HCT116 (cell line): ENCODE measurements at regions not wholly inside any gene's neighbourhood (a gene's known extent, or its start where the extent isn't known, plus 50 kb on each side); places are given as distances from the start of the nearest gene placed in this dataset.

Experiments used
- RAD21 ChIP-seq: IDR thresholded peaks from 2 replicates; pipeline ENCODE4 v1.6.1; 2012; ENCODE audit warnings: low read depth, mild to moderate bottlenecking
- ZNF274 ChIP-seq: fragments of 200-500 bp; sonication (Bioruptor generic); IDR thresholded peaks from 2 replicates; pipeline ENCODE4 v1.6.1; 2014; ENCODE audit warnings: mild to moderate bottlenecking, low read depth, low read length, inconsistent platforms
- TF ChIP-seq, protein P1 (sequence below), 3 experiments: fragments of 200-600 bp in 1 of 3; sonication (generic) in 1 of 3; IDR thresholded peaks in 2 of 3; conservative IDR thresholded peaks in 1 of 3; 2 replicates each; pipeline ENCODE4 v1.5.1; 2012 to 2017; ENCODE audit warnings: low read depth in 2 of 3, low read length in 2 of 3, antibody characterized with exemption in 1 of 3, borderline replicate concordance in 1 of 3, control low read depth in 1 of 3, mild to moderate bottlenecking in 1 of 3, mixed read lengths in 1 of 3, mixed run types in 1 of 3, moderate library complexity in 1 of 3; ENCODE audit not compliant: insufficient read depth in 1 of 3

DNA sequence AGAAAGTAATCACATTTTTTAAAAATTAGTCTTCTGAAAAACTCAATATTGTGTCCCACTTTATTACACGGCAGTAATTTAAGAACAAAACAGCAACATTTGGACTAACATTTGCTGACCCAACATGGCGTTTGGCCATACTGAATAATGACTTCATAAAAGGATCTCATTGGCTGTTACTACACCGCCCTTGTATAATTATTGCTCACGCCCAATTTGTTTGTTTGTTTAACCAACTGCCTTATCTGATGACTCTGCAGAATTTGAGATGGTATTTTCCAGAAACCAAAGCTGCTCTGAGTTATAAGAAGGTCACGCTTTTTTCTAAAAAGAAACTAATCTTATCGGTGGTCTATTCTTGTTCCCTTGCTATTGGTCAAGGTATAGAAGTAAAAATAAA is 200.2 kb upstream of the TARS1 start:
- TF ChIP-seq, protein P1, sequence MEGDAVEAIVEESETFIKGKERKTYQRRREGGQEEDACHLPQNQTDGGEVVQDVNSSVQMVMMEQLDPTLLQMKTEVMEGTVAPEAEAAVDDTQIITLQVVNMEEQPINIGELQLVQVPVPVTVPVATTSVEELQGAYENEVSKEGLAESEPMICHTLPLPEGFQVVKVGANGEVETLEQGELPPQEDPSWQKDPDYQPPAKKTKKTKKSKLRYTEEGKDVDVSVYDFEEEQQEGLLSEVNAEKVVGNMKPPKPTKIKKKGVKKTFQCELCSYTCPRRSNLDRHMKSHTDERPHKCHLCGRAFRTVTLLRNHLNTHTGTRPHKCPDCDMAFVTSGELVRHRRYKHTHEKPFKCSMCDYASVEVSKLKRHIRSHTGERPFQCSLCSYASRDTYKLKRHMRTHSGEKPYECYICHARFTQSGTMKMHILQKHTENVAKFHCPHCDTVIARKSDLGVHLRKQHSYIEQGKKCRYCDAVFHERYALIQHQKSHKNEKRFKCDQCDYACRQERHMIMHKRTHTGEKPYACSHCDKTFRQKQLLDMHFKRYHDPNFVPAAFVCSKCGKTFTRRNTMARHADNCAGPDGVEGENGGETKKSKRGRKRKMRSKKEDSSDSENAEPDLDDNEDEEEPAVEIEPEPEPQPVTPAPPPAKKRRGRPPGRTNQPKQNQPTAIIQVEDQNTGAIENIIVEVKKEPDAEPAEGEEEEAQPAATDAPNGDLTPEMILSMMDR (IDR thresholded peaks at IDR 0.05 in 2 of 3, conservative IDR thresholded peaks at IDR 0.05 in 1 of 3; ENCODE audit: borderline replicate concordance in 1 of 3, insufficient read depth in 1 of 3, low read depth in 2 of 3, low read length in 2 of 3), result no peak
- TF ChIP-seq RAD21 (no peak), ZNF274 (no peak)
